ENCODE measurements at regions not wholly inside any gene's neighbourhood (a gene's known extent, or its start where the extent isn't known, plus 50 kb on each side); places are given as distances from the start of the nearest gene placed in this dataset.

DNA sequence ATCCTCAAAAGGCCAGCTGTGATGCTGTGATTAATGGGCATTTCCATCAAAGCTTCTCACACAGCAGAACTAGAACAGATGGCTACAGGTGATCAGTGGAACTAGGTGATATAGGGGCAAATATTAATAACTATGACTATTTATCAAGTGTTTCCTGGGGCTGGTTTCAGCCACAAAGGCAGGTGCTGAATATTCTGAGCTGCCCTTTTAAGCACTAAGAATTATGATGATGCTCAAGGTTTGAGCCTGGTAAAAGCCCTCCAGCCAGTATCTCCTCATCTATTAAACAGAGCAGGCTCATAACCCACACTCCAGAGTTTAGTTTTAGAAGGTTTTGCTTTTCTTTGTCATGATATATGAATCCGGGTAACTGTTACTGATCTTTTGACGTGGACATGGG, 129.5 kb upstream of the ACP3 start:
- TF ChIP-seq, protein P1, sequence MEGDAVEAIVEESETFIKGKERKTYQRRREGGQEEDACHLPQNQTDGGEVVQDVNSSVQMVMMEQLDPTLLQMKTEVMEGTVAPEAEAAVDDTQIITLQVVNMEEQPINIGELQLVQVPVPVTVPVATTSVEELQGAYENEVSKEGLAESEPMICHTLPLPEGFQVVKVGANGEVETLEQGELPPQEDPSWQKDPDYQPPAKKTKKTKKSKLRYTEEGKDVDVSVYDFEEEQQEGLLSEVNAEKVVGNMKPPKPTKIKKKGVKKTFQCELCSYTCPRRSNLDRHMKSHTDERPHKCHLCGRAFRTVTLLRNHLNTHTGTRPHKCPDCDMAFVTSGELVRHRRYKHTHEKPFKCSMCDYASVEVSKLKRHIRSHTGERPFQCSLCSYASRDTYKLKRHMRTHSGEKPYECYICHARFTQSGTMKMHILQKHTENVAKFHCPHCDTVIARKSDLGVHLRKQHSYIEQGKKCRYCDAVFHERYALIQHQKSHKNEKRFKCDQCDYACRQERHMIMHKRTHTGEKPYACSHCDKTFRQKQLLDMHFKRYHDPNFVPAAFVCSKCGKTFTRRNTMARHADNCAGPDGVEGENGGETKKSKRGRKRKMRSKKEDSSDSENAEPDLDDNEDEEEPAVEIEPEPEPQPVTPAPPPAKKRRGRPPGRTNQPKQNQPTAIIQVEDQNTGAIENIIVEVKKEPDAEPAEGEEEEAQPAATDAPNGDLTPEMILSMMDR (IDR thresholded peaks at IDR 0.05; ENCODE audit: low read depth, low read length), result no peak
- no peak for TF ChIP-seq EZH2phosphoT487 (IDR thresholded peaks at IDR 0.05; ENCODE audit: low read depth)

All from OCI-LY3 (cell line).